K562 (cell line): ENCODE measurements at regions not wholly inside any gene's neighbourhood (a gene's known extent, or its start where the extent isn't known, plus 50 kb on each side); places are given as distances from the start of the nearest gene placed in this dataset.
"Not testable (repeated sequence)": the region's sequence is repeated elsewhere in the genome, so short reads cannot be mapped to it uniquely, and the experiment has no call there.

Source experiments
- ATAC-seq: fragments of 200-7000 bp; cut with Tn5 transposase; 3 replicates; pipeline ENCODE4 v1.9.1; 2020; ENCODE audit warnings: moderate library complexity
- BruUV-seq: library from RNA; stranded (reverse); fragments of 400-500 nt; replicated peaks from 2 replicates; lab custom pipeline; 2021; lab: Mats Ljungman, UMichigan
- CTCF ChIA-PET: fragments of 300-600 bp; formaldehyde crosslinking; extraction: SDS; loops from one replicate; lab custom pipeline; 2021; ENCODE audit warnings: low intra/inter-chr PET ratio; lab: Yijun Ruan, JAX
- POLR2A ChIA-PET: fragments of 300-600, 350-650 bp; sonication (Branson Sonifier 250); formaldehyde crosslinking; extraction: SDS; loops from one replicate; lab custom pipeline; 2021; ENCODE audit warnings: antibody characterized with exemption, inconsistent platforms; lab: Yijun Ruan, JAX
- DNase-seq, 4 experiments: peaks; one replicate each; pipeline versions ENCODE4 v3.0.0 to v3.0.0-alpha.2; 2011 to 2018; ENCODE audit warnings: low spot score in 3 of 4, mixed read lengths in 3 of 4; ENCODE audit errors: extremely low read depth in 1 of 4
- FAIRE-seq: peaks from 2 replicates; lab custom pipeline; 2011; peaks lifted over from hg19 to GRCh38; lab: Jason Lieb, UNC
- H2AFZ ChIP-seq: 2 replicates; pipeline ENCODE4 v1.6.0; 2011; ENCODE audit warnings: low read depth, low read length, control low read depth, inconsistent platforms
- H3K27ac ChIP-seq: fragments of 200-600 bp; 3 replicates; pipeline ENCODE4 v1.8.0; 2011; ENCODE audit warnings: low read depth, mild to moderate bottlenecking, control low read depth, inconsistent platforms, low read length, moderate library complexity, mixed read lengths; ENCODE audit errors: extremely low read depth
- H3K27me3 ChIP-seq, 2 experiments: fragments of 300-600 bp in 1 of 2; 2 replicates in 1 of 2; 3 replicates in 1 of 2; pipeline versions ENCODE4 v1.6.0 to v1.8.0; 2011; ENCODE audit warnings: inconsistent platforms in 2 of 2, low read length in 2 of 2, mild to moderate bottlenecking in 1 of 2, mixed read lengths in 1 of 2, moderate library complexity in 1 of 2; ENCODE audit not compliant: control insufficient read depth in 2 of 2, insufficient read depth in 2 of 2
- H3K36me3 ChIP-seq: fragments of 300-600 bp; 3 replicates; pipeline ENCODE4 v1.8.0; 2011; ENCODE audit warnings: mild to moderate bottlenecking, low read length, inconsistent platforms; ENCODE audit not compliant: control insufficient read depth, insufficient read depth
- H3K4me1 ChIP-seq, 2 experiments: fragments of 200-600 bp in 1 of 2; replicated peaks in 1 of 2; 2 replicates in 1 of 2; 3 replicates in 1 of 2; pipeline versions ENCODE4 v1.5.1 to v1.8.0; 2011; ENCODE audit warnings: inconsistent platforms in 2 of 2, low read length in 2 of 2, mild to moderate bottlenecking in 1 of 2, mixed read lengths in 1 of 2, moderate library complexity in 1 of 2; ENCODE audit not compliant: control insufficient read depth in 2 of 2, insufficient read depth in 2 of 2
- H3K4me2 ChIP-seq: 2 replicates; pipeline ENCODE4 v1.6.1; 2011; ENCODE audit warnings: low read length, control low read depth, inconsistent platforms, mixed read lengths; ENCODE audit not compliant: insufficient read depth
- H3K4me3 ChIP-seq: fragments of 200-600 bp; sonication (generic), shearing (Covaris generic); 2 replicates; pipeline ENCODE4 v1.5.1; 2016; ENCODE audit warnings: control low read depth, inconsistent platforms
- H3K79me2 ChIP-seq: fragments of 200-600 bp; 3 replicates; pipeline ENCODE4 v1.8.0; 2011; ENCODE audit warnings: low read length, inconsistent platforms; ENCODE audit not compliant: control insufficient read depth, insufficient read depth
- H3K9ac ChIP-seq, 2 experiments: 2 replicates each; pipeline versions ENCODE4 v1.6.0 to v1.6.1; 2011; ENCODE audit warnings: low read depth in 2 of 2, low read length in 2 of 2, control low read depth in 1 of 2, inconsistent platforms in 1 of 2, mild to moderate bottlenecking in 1 of 2, mixed read lengths in 1 of 2; ENCODE audit not compliant: insufficient read depth in 1 of 2
- H3K9me1 ChIP-seq: one replicate; pipeline ENCODE4 v1.6.0; 2011; ENCODE audit warnings: inconsistent platforms, mild to moderate bottlenecking, low read length, moderate library complexity; ENCODE audit not compliant: control insufficient read depth, insufficient read depth
- H3K9me3 ChIP-seq: replicated peaks from 2 replicates; pipeline ENCODE4 v1.5.1; 2011; ENCODE audit warnings: low read depth, low read length, inconsistent platforms; ENCODE audit not compliant: control insufficient read depth, insufficient read depth
- H4K20me1 ChIP-seq: replicated peaks from 2 replicates; pipeline ENCODE4 v1.6.1; 2011; ENCODE audit warnings: low read length, inconsistent platforms, mixed read lengths; ENCODE audit not compliant: control insufficient read depth, insufficient read depth
- C11orf30 ChIP-seq: fragments of 450-650 bp; IDR thresholded peaks from 2 replicates; pipeline ENCODE4 v1.6.1; 2016; ENCODE audit warnings: low read depth, mild to moderate bottlenecking
- MAFF ChIP-seq: IDR thresholded peaks from 2 replicates; pipeline ENCODE4 v1.6.1; 2012; ENCODE audit warnings: low read length, improper control_type of control experiment
- MAFG ChIP-seq: fragments of 450-650 bp; conservative IDR thresholded peaks from 2 replicates; pipeline ENCODE4 v1.6.1; 2016; ENCODE audit warnings: missing genetic modification characterization, missing compliant biosample characterization
- MAFK ChIP-seq: IDR thresholded peaks from 2 replicates; pipeline ENCODE4 v1.6.1; 2011; ENCODE audit warnings: low read length, improper control_type of control experiment
- NFE2 ChIP-seq: IDR thresholded peaks from 2 replicates; pipeline ENCODE4 v1.6.1; 2014; ENCODE audit warnings: antibody characterized with exemption, low read depth
- ZNF316 ChIP-seq: fragments of 450-650 bp; IDR thresholded peaks from 2 replicates; pipeline ENCODE4 v1.6.1; 2016
- WGBS: fragments of 100-300 bp; shearing (Covaris generic); methylation state at CpG from one replicate; pipeline ENCODE4 v1.1.6; 2016; ENCODE audit warnings: low coverage, mixed read lengths; ENCODE audit not compliant: insufficient coverage; ENCODE audit errors: missing lambda C conversion rate; 5-methylcytosine and 5-hydroxymethylcytosine counted together
- in situ Hi-C: fragments of 300-500 bp; cut with MboI; formaldehyde crosslinking; loops from 4 replicates; pipeline ENCODE4 v1.15.0; 2018; ENCODE audit warnings: inconsistent platforms, mixed read lengths
- intact Hi-C: fragments of 100-400 bp; cut with micrococcal nuclease; formaldehyde crosslinking; loops from 2 replicates; pipeline ENCODE4 v1.14.2; 2022

DNA sequence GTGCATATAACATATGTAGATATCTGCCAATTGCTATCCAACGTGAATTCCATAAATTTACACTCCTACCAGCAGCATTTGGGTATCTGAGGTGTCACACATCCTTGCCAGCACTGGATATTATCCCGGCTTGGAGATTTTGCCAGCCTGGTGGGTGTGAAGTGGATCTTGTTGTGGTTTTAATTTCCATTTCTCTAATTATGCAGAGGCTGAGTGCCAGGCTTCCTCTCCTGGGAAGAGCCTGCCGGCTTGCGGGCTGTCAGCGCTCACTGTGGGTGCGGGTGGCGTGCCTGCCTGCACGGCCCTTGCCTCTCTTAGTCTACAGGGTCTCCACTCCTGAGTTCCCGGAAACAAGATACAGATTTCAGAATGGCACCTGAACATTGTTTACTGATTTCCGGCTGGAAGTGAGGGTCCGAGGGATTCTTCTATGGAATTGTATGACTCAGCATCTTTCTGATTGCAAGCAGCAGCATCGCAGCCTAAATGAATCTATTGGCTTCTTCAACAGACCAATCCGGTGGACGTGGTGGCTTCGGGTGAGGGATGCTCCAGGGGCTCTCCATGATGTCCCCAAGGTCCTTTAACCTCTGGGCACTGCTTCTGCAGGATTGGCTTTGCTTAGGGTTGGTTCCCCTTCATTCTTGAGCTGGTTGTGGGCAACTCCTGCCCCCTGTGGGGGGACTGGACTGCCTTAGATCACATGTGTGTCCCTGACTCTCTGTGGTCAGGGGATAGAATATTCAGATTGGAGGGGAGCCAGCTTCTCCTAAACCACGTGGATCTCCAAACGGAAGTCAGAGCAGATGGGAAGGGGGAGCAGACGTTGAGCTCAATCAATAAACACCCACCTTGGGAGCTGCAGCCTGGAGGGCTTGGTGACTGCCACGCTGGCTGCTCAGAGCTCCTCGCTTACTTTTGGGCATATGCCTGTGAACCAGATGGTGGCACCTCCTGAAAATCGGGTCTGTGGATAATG is 58.0 kb upstream of the LRPAP1 start:
- H3K9me1 ChIP-seq, H2AFZ ChIP-seq, POLR2A ChIA-PET, H4K20me1 ChIP-seq, DNase-seq, H3K4me1 ChIP-seq, H3K27me3 ChIP-seq, H3K4me3 ChIP-seq, H3K4me2 ChIP-seq, in situ Hi-C loops, H3K79me2 ChIP-seq, intact Hi-C loops, H3K9ac ChIP-seq, BruUV-seq, H3K27ac ChIP-seq, FAIRE-seq, H3K9me3 ChIP-seq, ATAC-seq, H3K36me3 ChIP-seq: not testable (repeated sequence)
- WGBS = 3% methylated on average over 18 of the region's 21 CpGs
- CTCF ChIA-PET = interaction anchor here (0.6 kb wide), 1 partner anchor 456 kb away, joined by 3 read pairs; no protein-coding TSS in a partner anchor
- peak; percentile 61 for TF ChIP-seq ZNF316
- peak; percentile 54 for TF ChIP-seq MAFF
- TF ChIP-seq MAFK = peak; percentile 30; the same call in 1 of the 2 replicates
- TF ChIP-seq C11orf30 = peak; percentile 50; the same call in 1 of the 2 replicates
- TF ChIP-seq NFE2 = peak; percentile 6; the same call in 1 of the 2 replicates
- peak; percentile 60 for TF ChIP-seq MAFG (tag)

DNA sequence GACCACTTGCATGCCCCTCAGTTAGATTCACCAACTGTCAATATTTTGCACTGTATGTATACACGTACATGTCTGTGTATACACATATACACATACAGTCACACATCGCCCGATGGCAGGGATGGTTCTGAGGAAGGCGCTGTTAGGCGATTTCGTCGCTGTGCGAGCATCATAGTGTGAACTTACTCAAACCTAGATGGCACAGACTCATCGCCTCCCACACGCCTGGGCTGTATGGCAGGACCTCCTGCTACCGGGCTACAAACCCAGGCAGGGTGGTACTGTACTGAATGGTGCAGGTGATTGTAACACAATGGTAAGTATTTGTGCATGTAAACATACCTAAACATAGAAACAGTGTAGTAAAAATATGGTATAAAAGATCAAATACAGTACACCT is 57.2 kb upstream of the LRPAP1 start:
- H2AFZ ChIP-seq, FAIRE-seq, H4K20me1 ChIP-seq, H3K79me2 ChIP-seq, H3K4me1 ChIP-seq, BruUV-seq, H3K4me2 ChIP-seq, intact Hi-C loops, POLR2A ChIA-PET, DNase-seq, H3K27ac ChIP-seq, H3K27me3 ChIP-seq, ATAC-seq, in situ Hi-C loops, H3K9me3 ChIP-seq, H3K9ac ChIP-seq, H3K9me1 ChIP-seq, H3K4me3 ChIP-seq, H3K36me3 ChIP-seq: not testable (repeated sequence)
- CTCF ChIA-PET = interaction anchor here (0.6 kb wide), 1 partner anchor 455 kb away, joined by 3 read pairs; no protein-coding TSS in a partner anchor
- WGBS = under 1% methylated on average over 10 of the region's 11 CpGs

DNA sequence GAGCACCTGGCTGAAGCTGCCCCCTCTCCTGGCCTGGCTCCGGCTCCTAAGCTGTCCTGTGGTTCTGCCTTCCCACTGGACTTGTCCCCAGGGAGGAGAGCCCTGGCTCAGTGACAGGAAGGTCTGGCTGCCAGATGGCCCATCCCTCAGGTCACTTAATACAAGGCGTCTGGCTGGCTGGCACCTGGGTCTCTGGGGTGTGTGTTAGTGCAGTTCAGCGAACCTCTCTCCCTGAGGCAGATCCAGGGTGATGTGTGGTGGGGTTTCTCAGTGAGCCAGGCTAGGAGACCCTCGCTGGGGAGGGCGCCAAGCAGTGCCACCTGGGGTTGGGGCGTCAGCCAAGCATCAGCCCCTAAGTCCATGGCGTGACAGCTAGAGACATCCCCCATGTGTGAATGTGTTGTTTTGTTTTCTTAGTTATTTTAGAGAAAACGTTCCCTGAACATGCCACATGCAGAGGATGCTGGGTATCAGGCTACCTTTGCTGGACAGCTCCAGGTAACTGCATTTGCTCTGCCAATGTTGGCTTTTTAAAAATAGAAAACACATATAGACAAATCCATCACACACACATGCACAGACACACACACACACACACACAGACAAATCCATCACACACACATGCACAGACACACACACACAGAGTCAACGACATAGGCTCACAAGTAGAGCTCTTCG is 56.4 kb upstream of the LRPAP1 start:
- FAIRE-seq, H2AFZ ChIP-seq, H3K9ac ChIP-seq, H3K4me1 ChIP-seq, H3K9me3 ChIP-seq, H3K27me3 ChIP-seq, H3K79me2 ChIP-seq, in situ Hi-C loops, POLR2A ChIA-PET, BruUV-seq, H3K4me2 ChIP-seq, H4K20me1 ChIP-seq, ATAC-seq, H3K36me3 ChIP-seq, CTCF ChIA-PET, H3K27ac ChIP-seq, intact Hi-C loops, H3K9me1 ChIP-seq, H3K4me3 ChIP-seq, DNase-seq: not testable (repeated sequence)
- WGBS = 0% methylated on average over 9 of the region's 10 CpGs
